ENCODE measurements at regions not wholly inside any gene's neighbourhood (a gene's known extent, or its start where the extent isn't known, plus 50 kb on each side); places are given as distances from the start of the nearest gene placed in this dataset.
"Not testable (repeated sequence)": the region's sequence is repeated elsewhere in the genome, so short reads cannot be mapped to it uniquely, and the experiment has no call there.

DNA sequence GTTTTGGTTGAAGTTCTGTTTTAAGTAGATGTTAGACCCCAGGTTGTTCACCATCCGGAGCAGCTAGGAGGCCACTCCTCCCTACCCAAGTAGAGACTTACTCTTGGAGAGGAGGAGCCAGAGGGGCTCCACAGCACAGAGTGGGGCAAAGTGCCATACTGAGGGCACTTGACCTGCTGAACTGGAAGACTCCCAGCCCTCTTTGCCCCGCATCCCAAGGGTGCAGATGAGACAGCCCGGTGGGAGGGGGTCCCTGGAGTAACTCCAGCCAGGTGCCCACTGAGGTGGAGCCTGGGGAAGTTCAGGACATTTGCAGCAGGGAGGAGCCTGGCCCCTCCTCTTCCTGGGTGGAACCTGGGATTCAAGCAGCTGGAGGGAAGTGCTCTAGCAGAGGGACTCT is 102.1 kb upstream of the GPR6 start:
- H3K4me1 ChIP-seq: no peaks in the 10 kb centered on the region
- no peak overlapping the region for H3K27ac ChIP-seq
- H3K27me3 ChIP-seq: peaks cover 4% of the 10 kb centered on the region
- WGBS, 2 donors (ENCODE audit: low coverage in 1 of 2): 100% methylated on average over 2 of the region's 3 CpGs; no CpG with 5 or more reads in 1 of the 2 donors
- TF ChIP-seq POLR2A (IDR thresholded peaks at IDR 0.05) (no peak), EP300 (IDR thresholded peaks at IDR 0.05) (no peak), POLR2AphosphoS5 (IDR thresholded peaks at IDR 0.05) (no peak)
- TF ChIP-seq, protein P1, sequence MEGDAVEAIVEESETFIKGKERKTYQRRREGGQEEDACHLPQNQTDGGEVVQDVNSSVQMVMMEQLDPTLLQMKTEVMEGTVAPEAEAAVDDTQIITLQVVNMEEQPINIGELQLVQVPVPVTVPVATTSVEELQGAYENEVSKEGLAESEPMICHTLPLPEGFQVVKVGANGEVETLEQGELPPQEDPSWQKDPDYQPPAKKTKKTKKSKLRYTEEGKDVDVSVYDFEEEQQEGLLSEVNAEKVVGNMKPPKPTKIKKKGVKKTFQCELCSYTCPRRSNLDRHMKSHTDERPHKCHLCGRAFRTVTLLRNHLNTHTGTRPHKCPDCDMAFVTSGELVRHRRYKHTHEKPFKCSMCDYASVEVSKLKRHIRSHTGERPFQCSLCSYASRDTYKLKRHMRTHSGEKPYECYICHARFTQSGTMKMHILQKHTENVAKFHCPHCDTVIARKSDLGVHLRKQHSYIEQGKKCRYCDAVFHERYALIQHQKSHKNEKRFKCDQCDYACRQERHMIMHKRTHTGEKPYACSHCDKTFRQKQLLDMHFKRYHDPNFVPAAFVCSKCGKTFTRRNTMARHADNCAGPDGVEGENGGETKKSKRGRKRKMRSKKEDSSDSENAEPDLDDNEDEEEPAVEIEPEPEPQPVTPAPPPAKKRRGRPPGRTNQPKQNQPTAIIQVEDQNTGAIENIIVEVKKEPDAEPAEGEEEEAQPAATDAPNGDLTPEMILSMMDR (IDR thresholded peaks at IDR 0.05): no peak
- ATAC-seq: no peak
- H3K4me3 ChIP-seq: no peak overlapping the region
- H3K36me3 ChIP-seq: no peaks in the 10 kb centered on the region
- H3K9me3 ChIP-seq: no peaks in the 10 kb centered on the region

DNA sequence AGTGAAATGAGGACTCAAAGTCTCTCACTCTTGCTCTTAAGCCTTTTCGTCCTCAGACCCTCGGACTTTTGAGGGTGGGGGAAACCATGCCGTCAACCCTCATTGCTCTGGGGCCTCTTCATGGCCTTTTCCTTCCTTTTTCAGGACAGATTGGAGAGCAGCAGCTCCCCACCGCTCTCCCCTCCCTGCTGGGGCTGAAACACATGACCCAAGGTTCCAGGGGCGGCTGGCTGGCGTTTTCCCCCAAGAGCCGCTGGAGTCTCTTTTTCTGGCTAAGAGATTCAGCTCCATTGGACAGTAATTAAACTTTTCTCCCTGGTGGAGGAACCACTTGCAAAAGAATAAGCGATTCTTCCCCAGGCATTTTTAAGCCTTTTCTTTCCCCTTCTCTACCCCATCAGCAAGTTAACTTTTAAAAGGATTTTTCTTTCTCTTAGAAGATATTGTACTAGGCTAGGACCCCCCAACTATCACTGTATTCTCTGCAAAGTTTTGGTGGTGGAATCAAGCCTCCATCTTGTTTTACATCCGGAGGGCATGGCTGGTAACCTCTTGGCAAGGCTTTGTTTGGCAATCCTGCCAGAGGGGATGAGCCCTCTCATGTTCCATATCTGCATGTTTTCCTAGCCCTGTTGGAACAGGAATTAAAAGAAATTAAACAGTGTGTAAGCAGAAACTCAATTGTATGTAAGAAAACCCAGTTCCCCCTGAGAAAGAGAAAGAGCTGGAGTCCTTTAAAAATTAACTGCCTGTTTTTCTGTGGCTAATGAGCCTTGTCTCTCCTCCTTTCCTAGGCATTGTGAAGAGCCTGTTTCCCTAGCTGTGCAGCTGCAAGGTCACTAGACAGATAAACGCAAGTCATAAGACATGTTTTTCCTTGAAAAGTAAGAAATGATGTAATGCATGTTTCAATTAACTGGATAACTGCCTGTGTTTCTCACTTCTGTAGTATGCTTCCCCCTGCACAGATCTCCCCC is 100.8 kb upstream of the GPR6 start:
- no peaks in the 10 kb centered on the region for H3K36me3 ChIP-seq
- H3K4me3 ChIP-seq: no peak overlapping the region
- TF ChIP-seq POLR2A (IDR thresholded peaks at IDR 0.05): no peak
- TF ChIP-seq, protein P1 (IDR thresholded peaks at IDR 0.05): no peak
- no peak for TF ChIP-seq EP300 (IDR thresholded peaks at IDR 0.05)
- TF ChIP-seq POLR2AphosphoS5 (IDR thresholded peaks at IDR 0.05): no peak
- no peak overlapping the region for H3K27ac ChIP-seq
- peaks cover 4% of the 10 kb centered on the region for H3K27me3 ChIP-seq
- no peak for ATAC-seq
- H3K4me1 ChIP-seq: no peaks in the 10 kb centered on the region
- 72 to 78% methylated on average over 8 to 9 of the region's 10 CpGs for WGBS, 2 donors (ENCODE audit: low coverage in 1 of 2)
- no peaks in the 10 kb centered on the region for H3K9me3 ChIP-seq

- 75 to 83% methylated on average over 7 to 9 of the region's 9 CpGs for WGBS, 2 donors (ENCODE audit: low coverage in 1 of 2)
- H3K36me3 ChIP-seq, H3K4me1 ChIP-seq, ATAC-seq, H3K27ac ChIP-seq, H3K27me3 ChIP-seq, H3K4me3 ChIP-seq, H3K9me3 ChIP-seq: not testable (repeated sequence)
Measured at GRCh38 chr6:109878005-109878690, 100.0 kb upstream of the GPR6 start.

DNA sequence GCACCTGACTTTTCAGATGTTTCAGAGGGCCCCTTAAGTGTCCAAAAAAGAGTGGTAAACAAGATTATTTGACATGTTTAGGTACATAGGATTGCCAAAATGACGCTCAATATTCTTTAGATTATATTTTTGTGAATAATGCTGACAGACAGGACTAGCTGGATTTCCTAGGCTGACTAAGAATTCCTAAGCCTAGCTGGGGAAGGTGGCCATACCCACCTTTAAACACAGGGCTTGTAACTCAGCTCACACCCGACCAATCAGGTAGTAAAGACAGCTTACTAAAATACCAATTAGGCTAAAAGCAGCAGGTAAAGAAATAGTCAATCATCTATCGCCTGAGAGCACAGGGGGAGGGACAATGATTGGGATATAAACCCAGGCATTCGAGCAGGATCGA is 99.0 kb upstream of the GPR6 start:
- not testable (repeated sequence) for H3K27me3 ChIP-seq, H3K4me1 ChIP-seq, H3K9me3 ChIP-seq, H3K27ac ChIP-seq, ATAC-seq, H3K4me3 ChIP-seq, H3K36me3 ChIP-seq
- WGBS, 2 donors (ENCODE audit: low coverage in 1 of 2): 65 to 88% methylated on average over 1 to 5 of the region's 5 CpGs

DNA sequence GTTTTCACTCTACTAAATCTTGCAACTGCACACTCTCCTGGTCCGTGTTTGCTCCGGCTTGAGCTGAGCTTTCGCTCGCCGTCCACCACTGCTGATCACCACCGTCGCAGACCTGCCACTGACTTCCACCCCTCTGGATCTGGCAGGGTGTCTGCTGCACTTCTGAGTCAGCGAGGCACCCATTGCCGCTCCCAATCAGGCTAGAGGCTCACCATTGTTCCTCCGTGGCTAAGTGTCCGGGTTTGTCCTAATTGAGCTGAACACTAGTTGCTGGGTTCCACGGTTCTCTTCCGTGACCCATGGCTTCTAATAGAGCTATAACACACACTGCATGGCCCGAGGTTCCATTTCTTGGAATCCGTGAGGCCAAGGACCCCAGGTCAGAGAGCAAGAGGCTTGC is 98.6 kb upstream of the GPR6 start:
- H3K4me3 ChIP-seq: no peak overlapping the region
- no peak overlapping the region for H3K27ac ChIP-seq
- peaks cover 4% of the 10 kb centered on the region for H3K27me3 ChIP-seq
- 84% methylated on average over 14 of the region's 15 CpGs; no CpG with 5 or more reads in 1 of the 2 donors for WGBS, 2 donors (ENCODE audit: low coverage in 1 of 2)
- H3K4me1 ChIP-seq: no peaks in the 10 kb centered on the region
- no peak for TF ChIP-seq EP300 (IDR thresholded peaks at IDR 0.05)
- TF ChIP-seq, protein P1 (IDR thresholded peaks at IDR 0.05): no peak
- no peak for TF ChIP-seq POLR2AphosphoS5 (IDR thresholded peaks at IDR 0.05)
- no peak for TF ChIP-seq POLR2A (IDR thresholded peaks at IDR 0.05)
- no peaks in the 10 kb centered on the region for H3K36me3 ChIP-seq
- ATAC-seq: no peak
- H3K9me3 ChIP-seq: no peaks in the 10 kb centered on the region

DNA sequence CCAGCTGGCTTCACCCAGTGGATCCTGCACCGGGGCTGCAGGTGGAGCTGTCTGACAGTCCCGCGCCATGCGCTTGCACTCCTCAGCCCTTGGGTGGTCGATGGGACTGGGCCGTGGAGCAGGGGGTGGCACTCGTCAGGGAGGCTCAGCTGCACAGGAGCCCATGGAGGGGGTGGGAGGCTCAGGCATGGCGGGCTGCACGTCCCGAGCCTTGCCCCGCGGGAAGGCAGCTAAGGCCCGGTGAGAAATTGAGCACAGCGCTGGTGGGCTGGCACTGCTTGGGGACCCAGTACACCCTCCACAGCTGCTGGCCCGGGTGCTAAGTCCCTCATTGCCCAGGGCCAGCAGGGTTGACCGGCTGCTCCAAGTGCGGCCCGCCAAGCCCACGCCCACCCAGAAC is 97.0 kb upstream of the GPR6 start:
- H3K27ac ChIP-seq, H3K27me3 ChIP-seq, H3K4me3 ChIP-seq, H3K4me1 ChIP-seq, ATAC-seq, H3K36me3 ChIP-seq, H3K9me3 ChIP-seq: not testable (repeated sequence)
- no CpG with 5 or more reads among the region's 19 CpGs for WGBS, 2 donors (ENCODE audit: low coverage in 1 of 2)

DNA sequence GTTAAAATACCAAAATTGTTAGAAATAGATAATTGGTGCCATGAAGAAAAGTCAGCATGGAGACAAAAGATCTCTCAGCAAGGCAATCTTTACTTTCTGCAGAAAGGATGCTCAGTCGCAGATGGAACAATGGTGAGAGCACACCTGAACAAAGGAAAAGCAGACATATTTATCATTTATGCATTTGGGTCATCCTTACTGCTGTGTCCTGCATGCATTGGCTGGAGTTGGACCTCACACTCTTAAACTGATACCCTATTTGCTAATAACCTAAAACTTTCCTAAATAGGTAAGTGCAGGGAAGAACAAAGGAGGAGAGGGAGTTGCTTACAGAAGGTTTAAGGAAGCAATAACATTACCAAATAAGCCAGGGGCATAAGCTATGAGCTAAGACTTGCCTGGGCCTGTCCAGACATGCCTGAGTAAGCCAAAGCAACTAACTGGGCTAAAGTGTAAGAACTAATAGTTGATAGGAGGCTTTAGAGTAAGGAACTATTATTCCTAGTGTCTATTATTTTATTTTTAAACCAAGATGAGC is 96.1 kb upstream of the GPR6 start:
- WGBS, 2 donors (ENCODE audit: low coverage in 1 of 2): 86 to 92% methylated on average over 1 of the region's 1 CpG
- ATAC-seq: not testable (repeated sequence)

More for the DNA sequence above, 96.1 kb upstream of the GPR6 start:
- not testable (repeated sequence) for H3K36me3 ChIP-seq, H3K4me3 ChIP-seq, H3K9me3 ChIP-seq, H3K27ac ChIP-seq, H3K27me3 ChIP-seq, H3K4me1 ChIP-seq

All from gastroesophageal sphincter (tissue), 4 donors.